ENCODE measurements at regions not wholly inside any gene's neighbourhood (a gene's known extent, or its start where the extent isn't known, plus 50 kb on each side); places are given as distances from the start of the nearest gene placed in this dataset.

GRCh38 chr2:196555726-196556125 is 83.8 kb upstream of the CCDC150 start:
- DNase-seq (ENCODE audit: low read depth, low spot score): no peak
- in situ Hi-C loops (cut with HindIII; ENCODE audit: low sequenced_read_pairs): no loop called here
- no peak overlapping the region for H3K4me3 ChIP-seq (ENCODE audit: low read depth, low read length)
- TF ChIP-seq CTCF (IDR thresholded peaks at IDR 0.05; ENCODE audit: low read depth, low read length): no peak

GRCh38 chr2:196558497-196558896 is 81.0 kb upstream of the CCDC150 start:
- in situ Hi-C loops (cut with HindIII; ENCODE audit: low sequenced_read_pairs): no loop called here
- no peak overlapping the region for H3K4me3 ChIP-seq (ENCODE audit: low read depth, low read length)
- DNase-seq (ENCODE audit: low read depth, low spot score): no peak
- TF ChIP-seq CTCF (IDR thresholded peaks at IDR 0.05; ENCODE audit: low read depth, low read length): no peak

- no peak for TF ChIP-seq CTCF (IDR thresholded peaks at IDR 0.05; ENCODE audit: low read depth, low read length)
- no peak for DNase-seq (ENCODE audit: low read depth, low spot score)
- in situ Hi-C loops (cut with HindIII; ENCODE audit: low sequenced_read_pairs): no loop called here
- H3K4me3 ChIP-seq (ENCODE audit: low read depth, low read length): no peak overlapping the region
Measured at GRCh38 chr2:196563876-196564275, 75.6 kb upstream of the CCDC150 start.

- H3K4me3 ChIP-seq (ENCODE audit: low read depth, low read length): no peak overlapping the region
- in situ Hi-C loops (cut with HindIII; ENCODE audit: low sequenced_read_pairs): no loop called here
- no peak for TF ChIP-seq CTCF (IDR thresholded peaks at IDR 0.05; ENCODE audit: low read depth, low read length)
- DNase-seq (ENCODE audit: low read depth, low spot score): no peak
Measured at GRCh38 chr2:196565106-196565765, 74.3 kb upstream of the CCDC150 start.

- no peak overlapping the region for H3K4me3 ChIP-seq (ENCODE audit: low read depth, low read length)
- no peak for DNase-seq (ENCODE audit: low read depth, low spot score)
- in situ Hi-C loops (cut with HindIII; ENCODE audit: low sequenced_read_pairs): no loop called here
- TF ChIP-seq CTCF (IDR thresholded peaks at IDR 0.05; ENCODE audit: low read depth, low read length): no peak
Measured at GRCh38 chr2:196565982-196566381, 73.5 kb upstream of the CCDC150 start.

- DNase-seq (ENCODE audit: low read depth, low spot score): peak; percentile 16
- no peak for TF ChIP-seq CTCF (IDR thresholded peaks at IDR 0.05; ENCODE audit: low read depth, low read length)
- H3K4me3 ChIP-seq (ENCODE audit: low read depth, low read length): no peak overlapping the region
- in situ Hi-C loops (cut with HindIII; ENCODE audit: low sequenced_read_pairs): no loop called here
Measured at GRCh38 chr2:196566961-196567666, 72.4 kb upstream of the CCDC150 start.
